Glutamatergic neuron (in vitro differentiated cells): ENCODE measurements at regions not wholly inside any gene's neighbourhood (a gene's known extent, or its start where the extent isn't known, plus 50 kb on each side); places are given as distances from the start of the nearest gene placed in this dataset.

Source experiments
- DNase-seq: peaks from one replicate; pipeline ENCODE4 v3.0.0; 2022
- H3K27ac Mint-ChIP-seq: one replicate; pipeline ENCODE4 v1.8.0; 2020; ENCODE audit warnings: mild to moderate bottlenecking, mixed read lengths, inconsistent platforms; ENCODE audit not compliant: unreplicated experiment
- H3K27me3 Mint-ChIP-seq: one replicate; pipeline ENCODE4 v1.8.0; 2020; ENCODE audit warnings: mild to moderate bottlenecking, moderate library complexity, mixed read lengths, inconsistent platforms; ENCODE audit not compliant: unreplicated experiment
- H3K36me3 Mint-ChIP-seq: one replicate; pipeline ENCODE4 v1.8.0; 2020; ENCODE audit warnings: mild to moderate bottlenecking, mixed read lengths, inconsistent platforms; ENCODE audit not compliant: unreplicated experiment
- H3K4me1 Mint-ChIP-seq: one replicate; pipeline ENCODE4 v1.8.0; 2020; ENCODE audit warnings: mild to moderate bottlenecking, low read depth, mixed read lengths, inconsistent platforms; ENCODE audit not compliant: unreplicated experiment
- H3K4me3 Mint-ChIP-seq: one replicate; pipeline ENCODE4 v1.8.0; 2020; ENCODE audit warnings: mild to moderate bottlenecking, mixed read lengths, inconsistent platforms; ENCODE audit not compliant: unreplicated experiment
- H3K9me3 Mint-ChIP-seq: one replicate; pipeline ENCODE4 v1.8.0; 2020; ENCODE audit warnings: mild to moderate bottlenecking, moderate library complexity, mixed read lengths, inconsistent platforms; ENCODE audit not compliant: unreplicated experiment
- CTCF ChIP-seq: fragments of 200-600 bp; sonication (generic); IDR thresholded peaks from one replicate; pipeline ENCODE4 v1.5.0; 2021; ENCODE audit not compliant: partially characterized antibody, unreplicated experiment

DNA sequence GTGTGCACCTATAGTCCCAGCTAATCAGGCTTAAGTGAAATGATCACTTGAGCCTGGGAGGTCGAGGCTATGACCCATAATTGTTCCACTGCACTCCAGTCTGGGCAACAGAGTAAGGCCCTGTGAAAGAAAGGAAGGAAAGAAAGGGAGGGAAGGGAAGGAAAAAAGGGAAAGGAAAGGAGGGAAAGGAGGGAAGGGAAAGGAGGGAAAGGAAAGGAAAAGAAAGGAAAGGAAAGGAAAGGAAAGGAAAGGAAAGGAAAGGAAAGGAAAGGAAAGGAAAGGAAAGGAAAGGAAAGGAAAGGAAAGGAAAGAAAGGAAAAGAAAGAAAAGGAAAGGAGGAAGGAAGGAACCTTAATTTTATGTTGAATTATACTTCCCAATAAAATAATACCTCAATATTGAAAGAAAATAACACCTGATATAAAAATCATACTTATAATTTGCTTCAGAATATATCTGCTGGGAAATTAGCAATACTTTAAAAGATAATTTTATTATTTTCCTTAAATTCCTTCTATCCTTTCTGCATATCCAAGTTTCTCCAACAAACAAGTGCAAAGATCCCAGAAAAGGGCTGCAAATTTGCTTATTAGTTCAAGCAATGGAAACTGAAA lies 177.3 kb downstream of the KLF12 start:
- H3K9me3 Mint-ChIP-seq, result no peaks in the 10 kb centered on the region
- DNase-seq, result no peak
- no peaks in the 10 kb centered on the region for H3K27me3 Mint-ChIP-seq
- no peak overlapping the region for H3K27ac Mint-ChIP-seq
- no peaks in the 10 kb centered on the region for H3K36me3 Mint-ChIP-seq
- no peak overlapping the region for H3K4me3 Mint-ChIP-seq
- H3K4me1 Mint-ChIP-seq, result peaks cover 5% of the 10 kb centered on the region
- no peak for TF ChIP-seq CTCF

GRCh38 chr13:73955977-73956500 lies 178.2 kb downstream of the KLF12 start:
- no peaks in the 10 kb centered on the region for H3K36me3 Mint-ChIP-seq
- no peak overlapping the region for H3K27ac Mint-ChIP-seq
- H3K27me3 Mint-ChIP-seq, result no peaks in the 10 kb centered on the region
- DNase-seq, result no peak
- H3K4me3 Mint-ChIP-seq, result no peak overlapping the region
- TF ChIP-seq CTCF, result no peak
- peaks cover 5% of the 10 kb centered on the region for H3K4me1 Mint-ChIP-seq
- H3K9me3 Mint-ChIP-seq, result no peaks in the 10 kb centered on the region

DNA sequence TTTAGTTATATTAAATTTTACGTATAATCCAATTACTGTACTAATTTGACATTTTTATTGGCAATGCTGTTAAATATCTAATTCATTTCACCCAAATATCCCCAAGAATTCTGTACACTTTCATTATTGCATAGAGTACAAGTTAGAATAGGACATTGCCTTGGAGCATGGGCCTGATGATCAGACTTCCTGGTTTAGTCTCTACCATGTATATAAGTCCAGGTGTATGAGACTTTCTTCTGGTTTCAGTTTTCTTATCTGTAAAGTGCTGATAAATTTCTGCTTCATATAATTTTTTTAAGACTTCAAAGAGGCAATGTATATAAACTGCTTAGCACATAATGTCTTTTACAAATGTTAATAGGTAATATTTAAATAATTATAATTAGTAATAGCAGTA lies 179.4 kb downstream of the KLF12 start:
- H3K36me3 Mint-ChIP-seq, result no peaks in the 10 kb centered on the region
- no peaks in the 10 kb centered on the region for H3K9me3 Mint-ChIP-seq
- no peak overlapping the region for H3K4me3 Mint-ChIP-seq
- H3K4me1 Mint-ChIP-seq, result peaks cover 5% of the 10 kb centered on the region
- H3K27me3 Mint-ChIP-seq, result no peaks in the 10 kb centered on the region
- no peak for DNase-seq
- no peak for TF ChIP-seq CTCF
- no peak overlapping the region for H3K27ac Mint-ChIP-seq

GRCh38 chr13:73952648-73953047 lies 181.6 kb downstream of the KLF12 start:
- Mint-ChIP-seq H3K36me3 (no peaks in the 10 kb centered on the region), H3K9me3 (no peaks in the 10 kb centered on the region), H3K4me3 (no peak overlapping the region), H3K4me1 (peaks cover 5% of the 10 kb centered on the region), H3K27ac (no peak overlapping the region), H3K27me3 (peaks cover 1% of the 10 kb centered on the region)
- DNase-seq, result no peak
- no peak for TF ChIP-seq CTCF

- H3K27ac Mint-ChIP-seq, result no peak overlapping the region
- no peaks in the 10 kb centered on the region for H3K9me3 Mint-ChIP-seq
- H3K4me3 Mint-ChIP-seq, result no peak overlapping the region
Observed at GRCh38 chr13:73948848-73949529, 185.2 kb downstream of the KLF12 start.

More at GRCh38 chr13:73948848-73949529, 185.2 kb downstream of the KLF12 start:
- H3K27me3 Mint-ChIP-seq, result peaks cover 3% of the 10 kb centered on the region
- H3K36me3 Mint-ChIP-seq, result no peaks in the 10 kb centered on the region
- DNase-seq, result no peak
- TF ChIP-seq CTCF, result no peak
- peaks cover 12% of the 10 kb centered on the region for H3K4me1 Mint-ChIP-seq
